BJ (cell line): ENCODE measurements at regions not wholly inside any gene's neighbourhood (a gene's known extent, or its start where the extent isn't known, plus 50 kb on each side); places are given as distances from the start of the nearest gene placed in this dataset.

Experiments used
- CTCF ChIA-PET: fragments of 350-600 bp; formaldehyde crosslinking; extraction: SDS; loops from one replicate; lab custom pipeline; 2021; ENCODE audit warnings: antibody characterized with exemption, inconsistent platforms; lab: Yijun Ruan, JAX
- POLR2A ChIA-PET: fragments of 300-600 bp; sonication (Branson Sonifier 250); formaldehyde crosslinking; extraction: SDS; loops from one replicate; lab custom pipeline; 2021; ENCODE audit warnings: antibody characterized with exemption; lab: Charles Lee
- DNase-seq: peaks from one replicate; pipeline ENCODE4 v3.0.0-alpha.2; 2011; ENCODE audit warnings: low read depth
- H3K27me3 ChIP-seq: 2 replicates; pipeline ENCODE4 v1.6.0; 2011; ENCODE audit warnings: low read length; ENCODE audit not compliant: control insufficient read depth, insufficient read depth
- H3K36me3 ChIP-seq: 2 replicates; pipeline ENCODE4 v1.5.1; 2011; ENCODE audit warnings: low read length; ENCODE audit not compliant: control insufficient read depth, insufficient read depth
- H3K4me3 ChIP-seq: 2 replicates; pipeline ENCODE4 v1.5.1; 2011; ENCODE audit warnings: low read depth, mild to moderate bottlenecking, control low read depth, low read length
- CTCF ChIP-seq: IDR thresholded peaks from 2 replicates; pipeline ENCODE4 v1.5.1; 2011; ENCODE audit warnings: low read depth, mild to moderate bottlenecking, control low read depth, inconsistent platforms, low read length, moderate library complexity; ENCODE audit not compliant: insufficient read depth

- DNase-seq: no peak
- no peak overlapping the region for H3K4me3 ChIP-seq
- H3K36me3 ChIP-seq: no peaks in the 10 kb centered on the region
- ChIA-PET CTCF (no interaction called here), POLR2A (no interaction called here)
- no peaks in the 10 kb centered on the region for H3K27me3 ChIP-seq
- TF ChIP-seq CTCF: no peak
These were observed 307.1 kb upstream of the PIK3C3 start for GRCh38 chr18:41647914-41648313.

- Histone ChIP-seq H3K4me3 (no peak overlapping the region), H3K27me3 (no peaks in the 10 kb centered on the region), H3K36me3 (no peaks in the 10 kb centered on the region)
- CTCF ChIA-PET: no interaction called here
- no peak for TF ChIP-seq CTCF
- POLR2A ChIA-PET: no interaction called here
- DNase-seq: no peak
These were observed 308.0 kb upstream of the PIK3C3 start for GRCh38 chr18:41646915-41647620.

- POLR2A ChIA-PET: no interaction called here
These were observed 309.3 kb upstream of the PIK3C3 start for GRCh38 chr18:41645589-41646360.

GRCh38 chr18:41644466-41644865 lies 310.6 kb upstream of the PIK3C3 start:
- ChIA-PET CTCF (no interaction called here), POLR2A (no interaction called here)
- Histone ChIP-seq H3K4me3 (no peak overlapping the region), H3K27me3 (no peaks in the 10 kb centered on the region), H3K36me3 (no peaks in the 10 kb centered on the region)
- DNase-seq: no peak
- TF ChIP-seq CTCF: no peak

More at GRCh38 chr18:41645589-41646360, 309.3 kb upstream of the PIK3C3 start:
- Histone ChIP-seq H3K4me3 (no peak overlapping the region), H3K36me3 (no peaks in the 10 kb centered on the region), H3K27me3 (no peaks in the 10 kb centered on the region)
- CTCF ChIA-PET: no interaction called here
- no peak for TF ChIP-seq CTCF
- DNase-seq: no peak

- POLR2A ChIA-PET: no interaction called here
- Histone ChIP-seq H3K4me3 (no peak overlapping the region), H3K36me3 (no peaks in the 10 kb centered on the region), H3K27me3 (no peaks in the 10 kb centered on the region)
- no peak for DNase-seq
- CTCF ChIA-PET: interaction anchor here (0.9 kb wide), 1 partner anchor 51 kb away, joined by 3 read pairs; no protein-coding TSS in a partner anchor
- TF ChIP-seq CTCF: no peak
These were observed 311.6 kb upstream of the PIK3C3 start for GRCh38 chr18:41643427-41643826.
